ENCODE measurements at regions not wholly inside any gene's neighbourhood (a gene's known extent, or its start where the extent isn't known, plus 50 kb on each side); places are given as distances from the start of the nearest gene placed in this dataset.

GRCh38 chr10:109430799-109431198, 492.5 kb downstream of the XPNPEP1 start:
- no peaks in the 10 kb centered on the region for H3K9me3 ChIP-seq (ENCODE audit: control insufficient read depth in 5 of 5, low read length in 5 of 5)
- no peaks in the 10 kb centered on the region for H3K4me1 ChIP-seq (ENCODE audit: control insufficient read depth in 5 of 5, insufficient read depth in 5 of 5, low read length in 5 of 5)
- H3K36me3 ChIP-seq (ENCODE audit: control insufficient read depth in 5 of 5, insufficient read depth in 5 of 5, low read length in 5 of 5), result no peaks in the 10 kb centered on the region
- no peak overlapping the region for H3K9ac ChIP-seq (ENCODE audit: low read length in 5 of 5)
- no peak overlapping the region for H3K27ac ChIP-seq (ENCODE audit: low read depth, low read length)
- no peak overlapping the region for H3K4me3 ChIP-seq (ENCODE audit: low read depth in 1 of 5, low read length in 5 of 5)
- no peaks in the 10 kb centered on the region for H3K27me3 ChIP-seq (ENCODE audit: control insufficient read depth in 5 of 5, insufficient read depth in 4 of 5, low read length in 5 of 5)

DNA sequence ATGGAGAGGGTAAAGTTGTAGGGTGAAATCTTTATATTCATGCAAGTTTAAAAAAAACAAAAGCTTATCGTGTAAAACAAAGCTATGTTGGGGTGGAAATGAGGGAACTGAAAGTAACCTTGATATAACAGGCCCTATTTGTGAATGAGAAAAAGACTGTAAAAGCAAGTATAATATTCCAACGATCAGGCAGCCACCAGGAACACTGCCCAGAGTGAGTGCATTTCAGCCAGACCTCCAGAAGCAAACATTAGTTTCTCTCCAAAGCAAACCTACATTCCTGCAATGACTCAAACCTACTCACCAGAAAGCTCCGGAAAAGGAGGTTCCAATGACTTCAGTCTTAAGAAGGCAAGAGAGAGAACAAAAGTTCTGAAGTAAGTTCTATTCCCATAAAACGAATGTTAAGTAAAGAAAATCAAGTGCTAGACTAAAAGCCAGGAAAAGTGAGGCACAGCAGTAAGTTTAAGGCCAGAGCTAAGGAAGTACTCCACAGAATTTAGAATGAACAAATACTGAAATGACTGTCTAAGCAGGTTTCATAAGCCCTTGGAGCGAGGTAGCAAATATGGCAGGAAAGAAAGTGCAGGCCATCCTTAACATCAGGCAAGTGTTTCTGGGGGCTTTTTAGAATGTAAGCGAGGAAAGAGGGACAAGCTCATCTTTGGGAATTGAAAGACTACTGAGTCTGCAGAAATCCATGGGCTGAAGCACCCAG, 493.1 kb downstream of the XPNPEP1 start:
- Histone ChIP-seq H3K9me3 (ENCODE audit: control insufficient read depth in 5 of 5, low read length in 5 of 5) (no peaks in the 10 kb centered on the region), H3K36me3 (ENCODE audit: control insufficient read depth in 5 of 5, insufficient read depth in 5 of 5, low read length in 5 of 5) (no peaks in the 10 kb centered on the region), H3K27me3 (ENCODE audit: control insufficient read depth in 5 of 5, insufficient read depth in 4 of 5, low read length in 5 of 5) (no peaks in the 10 kb centered on the region), H3K4me3 (ENCODE audit: low read depth in 1 of 5, low read length in 5 of 5) (no peak overlapping the region), H3K4me1 (ENCODE audit: control insufficient read depth in 5 of 5, insufficient read depth in 5 of 5, low read length in 5 of 5) (no peaks in the 10 kb centered on the region), H3K9ac (ENCODE audit: low read length in 5 of 5) (no peak overlapping the region), H3K27ac (ENCODE audit: low read depth, low read length) (no peak overlapping the region)

DNA sequence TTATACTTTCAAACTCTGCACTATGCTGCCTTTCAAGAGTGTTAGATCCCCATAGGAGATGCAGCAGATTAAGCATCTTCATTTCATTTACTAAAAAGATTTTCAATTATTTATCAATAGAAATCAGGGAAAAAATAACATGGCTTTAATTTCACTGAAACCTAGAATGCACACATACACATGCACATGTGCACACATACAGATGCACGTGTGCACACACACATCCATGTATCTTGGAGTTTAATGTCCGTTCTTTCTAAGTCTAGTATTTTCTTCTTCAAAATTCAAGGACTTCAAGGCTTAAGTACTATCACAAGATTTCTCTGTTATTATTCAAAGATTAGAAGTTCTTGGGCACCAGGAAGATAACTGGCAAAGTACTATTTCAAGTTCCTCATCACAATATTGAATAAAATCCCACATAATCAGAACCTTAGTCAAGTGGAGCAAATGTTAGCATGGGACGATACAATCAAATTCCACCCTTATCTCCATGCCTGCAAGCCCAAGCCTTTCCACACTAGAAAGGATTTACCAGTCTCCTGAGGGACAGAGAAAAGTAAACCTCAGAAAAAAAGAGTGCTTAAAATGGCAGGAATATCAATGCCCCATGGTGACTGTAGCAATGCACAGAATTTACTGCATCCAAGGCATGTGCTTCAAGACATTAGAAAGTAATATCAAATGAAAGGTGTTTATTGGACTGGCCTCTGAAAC, 494.4 kb downstream of the XPNPEP1 start:
- H3K27me3 ChIP-seq (ENCODE audit: control insufficient read depth in 5 of 5, insufficient read depth in 4 of 5, low read length in 5 of 5), result no peaks in the 10 kb centered on the region
- no peaks in the 10 kb centered on the region for H3K9me3 ChIP-seq (ENCODE audit: control insufficient read depth in 5 of 5, low read length in 5 of 5)
- H3K36me3 ChIP-seq (ENCODE audit: control insufficient read depth in 5 of 5, insufficient read depth in 5 of 5, low read length in 5 of 5), result no peaks in the 10 kb centered on the region
- H3K4me1 ChIP-seq (ENCODE audit: control insufficient read depth in 5 of 5, insufficient read depth in 5 of 5, low read length in 5 of 5), result no peaks in the 10 kb centered on the region
- H3K4me3 ChIP-seq (ENCODE audit: low read depth in 1 of 5, low read length in 5 of 5), result no peak overlapping the region
- H3K27ac ChIP-seq (ENCODE audit: low read depth, low read length), result no peak overlapping the region
- H3K9ac ChIP-seq (ENCODE audit: low read length in 5 of 5), result no peak overlapping the region

DNA sequence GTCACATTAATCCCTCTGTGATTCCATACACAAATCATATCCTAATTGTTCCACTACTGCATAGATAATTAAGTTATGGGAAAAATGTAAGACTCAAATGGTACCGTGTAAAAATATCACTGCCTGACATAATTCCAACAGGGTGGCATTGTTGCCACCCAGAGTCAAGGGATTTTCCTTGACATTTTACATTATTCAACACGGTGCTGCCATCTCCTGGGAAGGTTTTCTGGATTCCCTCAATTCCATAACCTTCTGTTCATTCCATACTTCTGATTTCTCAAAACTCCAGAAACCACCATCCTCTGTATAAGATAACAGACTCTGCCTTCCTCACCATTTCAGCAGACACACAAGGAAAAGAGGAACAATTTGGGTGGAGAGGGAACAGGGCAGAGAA, 495.9 kb downstream of the XPNPEP1 start:
- Histone ChIP-seq H3K4me3 (ENCODE audit: low read depth in 1 of 5, low read length in 5 of 5) (no peak overlapping the region), H3K9ac (ENCODE audit: low read length in 5 of 5) (no peak overlapping the region), H3K27ac (ENCODE audit: low read depth, low read length) (no peak overlapping the region), H3K27me3 (ENCODE audit: control insufficient read depth in 5 of 5, insufficient read depth in 4 of 5, low read length in 5 of 5) (no peaks in the 10 kb centered on the region), H3K9me3 (ENCODE audit: control insufficient read depth in 5 of 5, low read length in 5 of 5) (no peaks in the 10 kb centered on the region), H3K4me1 (ENCODE audit: control insufficient read depth in 5 of 5, insufficient read depth in 5 of 5, low read length in 5 of 5) (no peaks in the 10 kb centered on the region), H3K36me3 (ENCODE audit: control insufficient read depth in 5 of 5, insufficient read depth in 5 of 5, low read length in 5 of 5) (no peaks in the 10 kb centered on the region)

DNA sequence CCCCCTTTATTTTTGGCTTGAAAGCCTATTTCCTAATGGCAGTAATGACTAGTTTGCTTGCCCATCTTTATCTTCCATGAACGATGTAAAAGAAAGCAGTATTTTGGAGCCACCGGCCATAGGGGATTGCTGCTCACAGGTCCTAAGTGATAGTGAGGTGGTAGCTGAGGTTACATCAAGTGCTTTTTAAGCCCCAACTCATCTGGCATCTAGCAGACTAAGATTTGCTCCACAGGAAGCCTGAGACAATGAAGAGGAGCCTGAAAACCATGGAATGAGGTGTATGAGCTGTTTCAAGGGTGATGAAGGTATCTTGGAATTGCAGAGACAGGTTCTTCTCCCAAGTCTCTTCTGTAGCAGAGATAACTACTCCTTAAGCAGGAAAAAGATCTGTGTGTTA, 496.3 kb downstream of the XPNPEP1 start:
- H3K27ac ChIP-seq (ENCODE audit: low read depth, low read length), result no peak overlapping the region

DNA sequence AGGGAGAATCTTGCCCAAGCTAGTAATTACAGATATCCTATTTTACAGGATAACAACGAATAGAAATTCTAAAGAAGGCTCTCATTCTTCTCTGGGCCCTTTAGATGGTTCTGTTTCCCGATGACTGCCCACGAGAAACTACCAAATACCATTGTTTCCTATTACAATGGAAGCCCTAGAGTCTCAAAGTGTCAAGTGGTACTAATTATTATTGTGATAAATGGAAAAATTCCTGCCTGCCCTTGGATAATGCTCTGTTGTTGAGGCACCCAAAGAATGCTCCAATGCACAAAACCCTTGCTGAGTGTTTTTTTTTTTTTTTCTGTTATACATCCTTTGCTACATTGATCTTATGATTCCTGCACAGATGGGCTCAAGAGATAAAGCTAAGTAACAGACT, 504.5 kb downstream of the XPNPEP1 start:
- Histone ChIP-seq H3K27ac (ENCODE audit: low read depth, low read length) (no peak overlapping the region), H3K27me3 (ENCODE audit: control insufficient read depth in 5 of 5, insufficient read depth in 4 of 5, low read length in 5 of 5) (no peaks in the 10 kb centered on the region), H3K9me3 (ENCODE audit: control insufficient read depth in 5 of 5, low read length in 5 of 5) (no peaks in the 10 kb centered on the region), H3K4me3 (ENCODE audit: low read depth in 1 of 5, low read length in 5 of 5) (no peak overlapping the region), H3K9ac (ENCODE audit: low read length in 5 of 5) (no peak overlapping the region), H3K36me3 (ENCODE audit: control insufficient read depth in 5 of 5, insufficient read depth in 5 of 5, low read length in 5 of 5) (no peaks in the 10 kb centered on the region), H3K4me1 (ENCODE audit: control insufficient read depth in 5 of 5, insufficient read depth in 5 of 5, low read length in 5 of 5) (no peaks in the 10 kb centered on the region)

More for the DNA sequence above, 496.3 kb downstream of the XPNPEP1 start:
- no peaks in the 10 kb centered on the region for H3K9me3 ChIP-seq (ENCODE audit: control insufficient read depth in 5 of 5, low read length in 5 of 5)
- H3K36me3 ChIP-seq (ENCODE audit: control insufficient read depth in 5 of 5, insufficient read depth in 5 of 5, low read length in 5 of 5), result no peaks in the 10 kb centered on the region
- no peaks in the 10 kb centered on the region for H3K27me3 ChIP-seq (ENCODE audit: control insufficient read depth in 5 of 5, insufficient read depth in 4 of 5, low read length in 5 of 5)
- H3K4me1 ChIP-seq (ENCODE audit: control insufficient read depth in 5 of 5, insufficient read depth in 5 of 5, low read length in 5 of 5), result no peaks in the 10 kb centered on the region
- no peak overlapping the region for H3K9ac ChIP-seq (ENCODE audit: low read length in 5 of 5)
- no peak overlapping the region for H3K4me3 ChIP-seq (ENCODE audit: low read depth in 1 of 5, low read length in 5 of 5)

- Histone ChIP-seq H3K27me3 (ENCODE audit: control insufficient read depth in 5 of 5, insufficient read depth in 4 of 5, low read length in 5 of 5) (no peaks in the 10 kb centered on the region), H3K9me3 (ENCODE audit: control insufficient read depth in 5 of 5, low read length in 5 of 5) (no peaks in the 10 kb centered on the region), H3K4me3 (ENCODE audit: low read depth in 1 of 5, low read length in 5 of 5) (no peak overlapping the region), H3K4me1 (ENCODE audit: control insufficient read depth in 5 of 5, insufficient read depth in 5 of 5, low read length in 5 of 5) (no peaks in the 10 kb centered on the region), H3K36me3 (ENCODE audit: control insufficient read depth in 5 of 5, insufficient read depth in 5 of 5, low read length in 5 of 5) (no peaks in the 10 kb centered on the region), H3K9ac (ENCODE audit: low read length in 5 of 5) (no peak overlapping the region), H3K27ac (ENCODE audit: low read depth, low read length) (no peak overlapping the region)
Measured at GRCh38 chr10:109417803-109418202, 505.5 kb downstream of the XPNPEP1 start.

GRCh38 chr10:109412353-109412752, 511.0 kb downstream of the XPNPEP1 start:
- no peak overlapping the region for H3K27ac ChIP-seq (ENCODE audit: low read depth, low read length)
- H3K9ac ChIP-seq (ENCODE audit: low read length in 5 of 5), result no peak overlapping the region
- no peaks in the 10 kb centered on the region for H3K36me3 ChIP-seq (ENCODE audit: control insufficient read depth in 5 of 5, insufficient read depth in 5 of 5, low read length in 5 of 5)
- H3K9me3 ChIP-seq (ENCODE audit: control insufficient read depth in 5 of 5, low read length in 5 of 5), result no peaks in the 10 kb centered on the region
- peaks cover 0 to 4% (median 0%) of the 10 kb centered on the region in 5 donors for H3K4me1 ChIP-seq (ENCODE audit: control insufficient read depth in 5 of 5, insufficient read depth in 5 of 5, low read length in 5 of 5)
- no peaks in the 10 kb centered on the region for H3K27me3 ChIP-seq (ENCODE audit: control insufficient read depth in 5 of 5, insufficient read depth in 4 of 5, low read length in 5 of 5)
- H3K4me3 ChIP-seq (ENCODE audit: low read depth in 1 of 5, low read length in 5 of 5), result no peak overlapping the region

GRCh38 chr10:109411917-109412316, 511.4 kb downstream of the XPNPEP1 start:
- no peaks in the 10 kb centered on the region for H3K27me3 ChIP-seq (ENCODE audit: control insufficient read depth in 5 of 5, insufficient read depth in 4 of 5, low read length in 5 of 5)
- H3K9me3 ChIP-seq (ENCODE audit: control insufficient read depth in 5 of 5, low read length in 5 of 5), result no peaks in the 10 kb centered on the region
- no peaks in the 10 kb centered on the region for H3K36me3 ChIP-seq (ENCODE audit: control insufficient read depth in 5 of 5, insufficient read depth in 5 of 5, low read length in 5 of 5)
- H3K4me3 ChIP-seq (ENCODE audit: low read depth in 1 of 5, low read length in 5 of 5), result no peak overlapping the region
- peaks cover 0 to 4% (median 0%) of the 10 kb centered on the region in 5 donors for H3K4me1 ChIP-seq (ENCODE audit: control insufficient read depth in 5 of 5, insufficient read depth in 5 of 5, low read length in 5 of 5)
- H3K9ac ChIP-seq (ENCODE audit: low read length in 5 of 5), result no peak overlapping the region
- H3K27ac ChIP-seq (ENCODE audit: low read depth, low read length), result no peak overlapping the region

DNA sequence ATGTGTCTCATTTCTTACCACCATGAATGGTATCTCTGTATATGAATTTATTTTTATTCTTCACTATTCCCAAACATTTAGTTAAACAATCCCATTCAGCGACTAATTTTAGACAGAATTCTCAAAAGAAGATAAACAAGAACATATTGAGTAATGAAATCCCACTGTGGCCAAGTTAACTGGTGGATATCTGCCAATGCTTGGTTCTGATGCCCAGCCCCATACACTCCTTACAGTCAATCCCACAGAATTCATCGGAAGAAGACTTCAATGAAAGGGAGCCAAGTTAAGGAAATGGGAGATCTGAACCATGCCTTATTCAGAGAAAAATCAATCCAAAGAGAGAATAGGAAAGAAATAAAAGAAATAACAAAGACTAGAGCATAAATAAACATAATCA, 518.0 kb downstream of the XPNPEP1 start:
- H3K27me3 ChIP-seq (ENCODE audit: control insufficient read depth in 5 of 5, insufficient read depth in 4 of 5, low read length in 5 of 5), result no peaks in the 10 kb centered on the region
- H3K9me3 ChIP-seq (ENCODE audit: control insufficient read depth in 5 of 5, low read length in 5 of 5), result no peaks in the 10 kb centered on the region
- peak overlapping the region; percentile 32 for H3K27ac ChIP-seq (ENCODE audit: low read depth, low read length)
- H3K9ac ChIP-seq (ENCODE audit: low read length in 5 of 5), result no peak overlapping the region
- peaks cover 0 to 7% (median 4%) of the 10 kb centered on the region in 5 donors for H3K4me1 ChIP-seq (ENCODE audit: control insufficient read depth in 5 of 5, insufficient read depth in 5 of 5, low read length in 5 of 5)
- H3K36me3 ChIP-seq (ENCODE audit: control insufficient read depth in 5 of 5, insufficient read depth in 5 of 5, low read length in 5 of 5), result no peaks in the 10 kb centered on the region
- H3K4me3 ChIP-seq (ENCODE audit: low read depth in 1 of 5, low read length in 5 of 5), result no peak overlapping the region
